ENCODE measurements at regions not wholly inside any gene's neighbourhood (a gene's known extent, or its start where the extent isn't known, plus 50 kb on each side); places are given as distances from the start of the nearest gene placed in this dataset.

- no TSS peak for BruUV-seq (replicated peaks)
- intact Hi-C loops (cut with micrococcal nuclease; ENCODE audit: unreplicated experiment) = no loop called here
- Histone ChIP-seq H3K27me3 (replicated peaks; ENCODE audit: control insufficient read depth, insufficient read depth, low read length) (no peaks in the 10 kb centered on the region), H3K9me3 (no peaks in the 10 kb centered on the region), H3K36me3 (ENCODE audit: control insufficient read depth, insufficient read depth, low read length) (no peaks in the 10 kb centered on the region), H3K4me3 (ENCODE audit: low read depth, low read length) (no peak overlapping the region), H3K4me1 (no peaks in the 10 kb centered on the region)
- POLR2A ChIA-PET = no interaction called here
- H3K27me3 Mint-ChIP-seq (ENCODE audit: insufficient read depth, unreplicated experiment) = no peaks in the 10 kb centered on the region
- H3K27ac Mint-ChIP-seq (ENCODE audit: unreplicated experiment) = no peak overlapping the region
- no peaks in the 10 kb centered on the region for H3K4me1 Mint-ChIP-seq (ENCODE audit: low read depth, unreplicated experiment)
- no peaks in the 10 kb centered on the region for H3K9me3 Mint-ChIP-seq (ENCODE audit: unreplicated experiment)
- no peaks in the 10 kb centered on the region for H3K36me3 Mint-ChIP-seq (ENCODE audit: insufficient read depth, unreplicated experiment)
- CTCF ChIA-PET = interaction anchor here (1.8 kb wide), 1 partner anchor 84 kb away, joined by 13 read pairs; no protein-coding TSS in a partner anchor
- DNase-seq = no peak
- no peak overlapping the region for H3K4me3 Mint-ChIP-seq (ENCODE audit: unreplicated experiment)
- TF ChIP-seq, protein P1, sequence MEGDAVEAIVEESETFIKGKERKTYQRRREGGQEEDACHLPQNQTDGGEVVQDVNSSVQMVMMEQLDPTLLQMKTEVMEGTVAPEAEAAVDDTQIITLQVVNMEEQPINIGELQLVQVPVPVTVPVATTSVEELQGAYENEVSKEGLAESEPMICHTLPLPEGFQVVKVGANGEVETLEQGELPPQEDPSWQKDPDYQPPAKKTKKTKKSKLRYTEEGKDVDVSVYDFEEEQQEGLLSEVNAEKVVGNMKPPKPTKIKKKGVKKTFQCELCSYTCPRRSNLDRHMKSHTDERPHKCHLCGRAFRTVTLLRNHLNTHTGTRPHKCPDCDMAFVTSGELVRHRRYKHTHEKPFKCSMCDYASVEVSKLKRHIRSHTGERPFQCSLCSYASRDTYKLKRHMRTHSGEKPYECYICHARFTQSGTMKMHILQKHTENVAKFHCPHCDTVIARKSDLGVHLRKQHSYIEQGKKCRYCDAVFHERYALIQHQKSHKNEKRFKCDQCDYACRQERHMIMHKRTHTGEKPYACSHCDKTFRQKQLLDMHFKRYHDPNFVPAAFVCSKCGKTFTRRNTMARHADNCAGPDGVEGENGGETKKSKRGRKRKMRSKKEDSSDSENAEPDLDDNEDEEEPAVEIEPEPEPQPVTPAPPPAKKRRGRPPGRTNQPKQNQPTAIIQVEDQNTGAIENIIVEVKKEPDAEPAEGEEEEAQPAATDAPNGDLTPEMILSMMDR (IDR thresholded peaks at IDR 0.05; ENCODE audit: insufficient read depth in 1 of 2, low read depth in 1 of 2, low read length in 1 of 2, severe bottlenecking in 1 of 2, unreplicated experiment in 1 of 2) = no peak
Measured at GRCh38 chr4:176963121-176963520, 170.4 kb upstream of the VEGFC start.

GRCh38 chr4:176964116-176964691, 171.5 kb upstream of the VEGFC start:
- ChIA-PET CTCF (interaction anchor here (1.8 kb wide), 1 partner anchor 83 kb away, joined by 13 read pairs; no protein-coding TSS in a partner anchor), POLR2A (no interaction called here)
- Mint-ChIP-seq H3K27ac (ENCODE audit: unreplicated experiment) (no peak overlapping the region), H3K9me3 (ENCODE audit: unreplicated experiment) (no peaks in the 10 kb centered on the region), H3K27me3 (ENCODE audit: insufficient read depth, unreplicated experiment) (peaks cover 5% of the 10 kb centered on the region), H3K36me3 (ENCODE audit: insufficient read depth, unreplicated experiment) (no peaks in the 10 kb centered on the region), H3K4me3 (ENCODE audit: unreplicated experiment) (no peak overlapping the region), H3K4me1 (ENCODE audit: low read depth, unreplicated experiment) (no peaks in the 10 kb centered on the region)
- H3K4me1 ChIP-seq = no peaks in the 10 kb centered on the region
- BruUV-seq (replicated peaks) = no TSS peak
- H3K27me3 ChIP-seq (replicated peaks; ENCODE audit: control insufficient read depth, insufficient read depth, low read length) = no peaks in the 10 kb centered on the region
- peak in 1 of 2 experiments; percentile 21 for DNase-seq
- intact Hi-C loops (cut with micrococcal nuclease; ENCODE audit: unreplicated experiment) = loop anchor here (2.0 kb wide), 1 partner anchor 83 kb away; no protein-coding TSS in a partner anchor
- TF ChIP-seq, protein P1 (IDR thresholded peaks at IDR 0.05; ENCODE audit: insufficient read depth in 1 of 2, low read depth in 1 of 2, low read length in 1 of 2, severe bottlenecking in 1 of 2, unreplicated experiment in 1 of 2) = peak in 1 of 2 experiments; percentile 21
- H3K36me3 ChIP-seq (ENCODE audit: control insufficient read depth, insufficient read depth, low read length) = no peaks in the 10 kb centered on the region
- no peaks in the 10 kb centered on the region for H3K9me3 ChIP-seq
- H3K4me3 ChIP-seq (ENCODE audit: low read depth, low read length) = no peak overlapping the region

DNA sequence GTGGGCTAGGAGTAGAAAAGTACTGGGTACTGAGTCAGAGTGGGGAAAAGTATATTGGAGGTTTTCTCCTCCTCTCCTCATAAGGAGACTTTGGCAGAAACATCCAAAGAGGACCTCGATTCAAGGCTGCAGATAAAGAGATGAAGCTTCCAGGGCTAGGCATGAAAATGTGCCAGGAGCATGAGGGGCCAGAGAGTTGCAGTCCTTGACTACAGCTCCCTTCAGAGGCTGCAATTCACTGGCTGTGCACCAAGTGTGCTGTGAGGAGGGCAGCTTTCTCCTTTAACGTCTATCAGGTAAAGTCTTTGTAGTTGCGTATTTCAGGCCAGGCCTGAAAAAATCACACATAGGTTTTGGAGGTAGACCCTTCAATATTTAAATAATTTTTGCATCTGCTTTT, 174.9 kb upstream of the VEGFC start:
- H3K4me3 ChIP-seq (ENCODE audit: low read depth, low read length) = no peak overlapping the region
- no peak overlapping the region for H3K27ac Mint-ChIP-seq (ENCODE audit: unreplicated experiment)
- TF ChIP-seq, protein P1 (IDR thresholded peaks at IDR 0.05; ENCODE audit: insufficient read depth in 1 of 2, low read depth in 1 of 2, low read length in 1 of 2, severe bottlenecking in 1 of 2, unreplicated experiment in 1 of 2) = no peak
- no peaks in the 10 kb centered on the region for H3K36me3 ChIP-seq (ENCODE audit: control insufficient read depth, insufficient read depth, low read length)
- no peaks in the 10 kb centered on the region for H3K9me3 Mint-ChIP-seq (ENCODE audit: unreplicated experiment)
- POLR2A ChIA-PET = no interaction called here
- H3K4me1 Mint-ChIP-seq (ENCODE audit: low read depth, unreplicated experiment) = no peaks in the 10 kb centered on the region
- no peak for DNase-seq
- intact Hi-C loops (cut with micrococcal nuclease; ENCODE audit: unreplicated experiment) = no loop called here
- H3K4me1 ChIP-seq = no peaks in the 10 kb centered on the region
- BruUV-seq (replicated peaks) = no TSS peak
- CTCF ChIA-PET = no interaction called here
- no peaks in the 10 kb centered on the region for H3K27me3 ChIP-seq (replicated peaks; ENCODE audit: control insufficient read depth, insufficient read depth, low read length)
- H3K4me3 Mint-ChIP-seq (ENCODE audit: unreplicated experiment) = no peak overlapping the region
- peaks cover 5% of the 10 kb centered on the region for H3K27me3 Mint-ChIP-seq (ENCODE audit: insufficient read depth, unreplicated experiment)
- no peaks in the 10 kb centered on the region for H3K9me3 ChIP-seq
- no peaks in the 10 kb centered on the region for H3K36me3 Mint-ChIP-seq (ENCODE audit: insufficient read depth, unreplicated experiment)
